IMR-90 (cell line): ENCODE measurements at regions not wholly inside any gene's neighbourhood (a gene's known extent, or its start where the extent isn't known, plus 50 kb on each side); places are given as distances from the start of the nearest gene placed in this dataset.

Source experiments
- ATAC-seq: fragments of 200-7000 bp; cut with Tn5 transposase; 2 replicates; pipeline ENCODE4 v1.9.1; 2020; ENCODE audit warnings: low read depth, mild to moderate bottlenecking, moderate library complexity
- BruUV-seq: library from RNA; stranded (reverse); fragments of 400-500 nt; replicated peaks from 2 replicates; lab custom pipeline; 2021; lab: Mats Ljungman, UMichigan
- CTCF ChIA-PET: fragments of 300-600 bp; formaldehyde crosslinking; extraction: SDS; loops from one replicate; lab custom pipeline; 2021; ENCODE audit warnings: antibody characterized with exemption; lab: Yijun Ruan, JAX
- POLR2A ChIA-PET: fragments of 300-600 bp; sonication (Branson Sonifier 250); formaldehyde crosslinking; loops from one replicate; lab custom pipeline; 2022; ENCODE audit warnings: antibody characterized with exemption; ENCODE audit not compliant: unreplicated experiment; lab: Charles Lee
- DNase-seq: peaks from one replicate; pipeline ENCODE4 v3.0.0; 2013
- H2AFZ ChIP-seq: replicated peaks from 2 replicates; pipeline ENCODE3; 2013; ENCODE audit warnings: low read length, mild to moderate bottlenecking; ENCODE audit not compliant: poor library complexity
- H2AK5ac ChIP-seq: 2 replicates; pipeline ENCODE4 v1.6.1; 2013; ENCODE audit warnings: low read depth, low read length, inconsistent platforms
- H2AK9ac ChIP-seq: replicated peaks from 2 replicates; pipeline ENCODE3; 2013; ENCODE audit warnings: mild to moderate bottlenecking, low read depth, low read length, moderate library complexity; ENCODE audit not compliant: poor library complexity
- H2BK120ac ChIP-seq: 2 replicates; pipeline ENCODE4 v1.6.1; 2013; ENCODE audit warnings: low read depth, low read length, inconsistent platforms
- H2BK15ac ChIP-seq: 3 replicates; pipeline ENCODE4 v1.6.1; 2013; ENCODE audit warnings: low read depth, low read length, inconsistent platforms
- H2BK20ac ChIP-seq: 2 replicates; pipeline ENCODE4 v1.6.1; 2013; ENCODE audit warnings: low read depth, mild to moderate bottlenecking, inconsistent platforms, low read length, moderate library complexity
- H2BK5ac ChIP-seq: 2 replicates; pipeline ENCODE4 v1.6.1; 2013; ENCODE audit warnings: mild to moderate bottlenecking, low read depth, low read length, inconsistent platforms; ENCODE audit not compliant: poor library complexity, severe bottlenecking
- H3K14ac ChIP-seq: replicated peaks from 2 replicates; pipeline ENCODE4 v1.6.1; 2013; ENCODE audit warnings: low read depth, low read length, inconsistent platforms
- H3K18ac ChIP-seq: 2 replicates; pipeline ENCODE4 v1.6.1; 2013; ENCODE audit warnings: low read depth, low read length, control low read depth
- H3K23ac ChIP-seq: 2 replicates; pipeline ENCODE4 v1.6.1; 2013; ENCODE audit warnings: low read depth, low read length, inconsistent platforms
- H3K27ac ChIP-seq: 2 replicates; pipeline ENCODE4 v1.5.1; 2013; ENCODE audit warnings: mild to moderate bottlenecking, control low read depth, low read length; ENCODE audit not compliant: insufficient read depth
- H3K27me3 ChIP-seq: 2 replicates; pipeline ENCODE4 v1.6.1; 2013; ENCODE audit warnings: low read length; ENCODE audit not compliant: control insufficient read depth, insufficient read depth
- H3K36me3 ChIP-seq: 2 replicates; pipeline ENCODE4 v1.6.1; 2013; ENCODE audit warnings: low read length, mixed read lengths; ENCODE audit not compliant: control insufficient read depth, insufficient read depth
- H3K4ac ChIP-seq: 2 replicates; pipeline ENCODE4 v1.6.1; 2013; ENCODE audit warnings: low read depth, low read length, inconsistent platforms
- H3K4me1 ChIP-seq: 2 replicates; pipeline ENCODE4 v1.6.1; 2013; ENCODE audit warnings: low read length, mixed read lengths; ENCODE audit not compliant: control insufficient read depth, insufficient read depth
- H3K4me2 ChIP-seq: 2 replicates; pipeline ENCODE4 v1.6.1; 2013; ENCODE audit warnings: low read depth, mild to moderate bottlenecking, control low read depth, low read length, moderate library complexity
- H3K4me3 ChIP-seq: 2 replicates; pipeline ENCODE4 v1.5.1; 2013; ENCODE audit warnings: low read depth, mild to moderate bottlenecking, control low read depth, low read length, moderate library complexity; ENCODE audit not compliant: insufficient read depth
- H3K56ac ChIP-seq: 2 replicates; pipeline ENCODE4 v1.6.1; 2013; ENCODE audit warnings: low read length, inconsistent platforms; ENCODE audit not compliant: insufficient read depth; ENCODE audit errors: extremely low read depth
- H3K79me1 ChIP-seq, 2 experiments: 2 replicates each; pipeline ENCODE4 v1.6.1; 2013; ENCODE audit warnings: low read length in 2 of 2, inconsistent platforms in 1 of 2, low read depth in 1 of 2
- H3K9ac ChIP-seq: 2 replicates; pipeline ENCODE4 v1.6.1; 2013; ENCODE audit warnings: low read depth, low read length, control low read depth
- H3K9me1 ChIP-seq: 2 replicates; pipeline ENCODE4 v1.6.1; 2013; ENCODE audit warnings: low read length, inconsistent platforms; ENCODE audit not compliant: insufficient read depth
- H3K9me3 ChIP-seq: 2 replicates; pipeline ENCODE4 v1.6.1; 2013; ENCODE audit warnings: low read length; ENCODE audit not compliant: control insufficient read depth, insufficient read depth
- H4K20me1 ChIP-seq: 2 replicates; pipeline ENCODE4 v1.6.1; 2013; ENCODE audit warnings: low read length, inconsistent platforms; ENCODE audit not compliant: insufficient read depth
- H4K5ac ChIP-seq: 2 replicates; pipeline ENCODE4 v1.6.1; 2013; ENCODE audit warnings: mild to moderate bottlenecking, low read depth, low read length, control low read depth
- H4K8ac ChIP-seq, 2 experiments: 2 replicates each; pipeline ENCODE4 v1.6.1; 2013; ENCODE audit warnings: low read depth in 2 of 2, low read length in 2 of 2, control low read depth in 1 of 2, inconsistent platforms in 1 of 2
- H4K91ac ChIP-seq: 2 replicates; pipeline ENCODE4 v1.6.1; 2013; ENCODE audit warnings: low read depth, low read length, inconsistent platforms; ENCODE audit not compliant: insufficient read depth
- BHLHE40 ChIP-seq: fragments of 150-350 bp; IDR thresholded peaks from 2 replicates; pipeline ENCODE4 v1.6.1; 2016; ENCODE audit warnings: mild to moderate bottlenecking, low read depth, low read length
- CEBPB ChIP-seq: IDR thresholded peaks from 2 replicates; pipeline ENCODE4 v1.6.1; 2012; ENCODE audit warnings: low read depth, low read length, improper control_type of control experiment
- CHD1 ChIP-seq: IDR thresholded peaks from 2 replicates; pipeline ENCODE4 v1.6.1; 2012; ENCODE audit warnings: low read depth, low read length, improper control_type of control experiment
- ELK1 ChIP-seq: fragments of 150-350 bp; IDR thresholded peaks from 2 replicates; pipeline ENCODE4 v1.6.1; 2016; ENCODE audit warnings: low read depth, mild to moderate bottlenecking, low read length, moderate library complexity, borderline replicate concordance
- FOS ChIP-seq: fragments of 150-350 bp; IDR thresholded peaks from 2 replicates; pipeline ENCODE4 v1.6.1; 2016; ENCODE audit warnings: low read depth, low read length
- MAZ ChIP-seq: IDR thresholded peaks from 2 replicates; pipeline ENCODE4 v1.6.1; 2012; ENCODE audit warnings: low read depth, mild to moderate bottlenecking, low read length, improper control_type of control experiment, moderate library complexity, borderline replicate concordance
- MXI1 ChIP-seq: IDR thresholded peaks from 2 replicates; pipeline ENCODE4 v1.6.1; 2012; ENCODE audit warnings: low read depth, mild to moderate bottlenecking, low read length, moderate library complexity, borderline replicate concordance
- NFE2L2 ChIP-seq: fragments of 150-350 bp; IDR thresholded peaks from 2 replicates; pipeline ENCODE4 v1.6.1; 2016; ENCODE audit warnings: low read depth, mild to moderate bottlenecking, low read length
- POLR2A ChIP-seq: IDR thresholded peaks from 2 replicates; pipeline ENCODE4 v1.6.1; 2012; ENCODE audit warnings: mild to moderate bottlenecking, low read depth, low read length
- RFX5 ChIP-seq: IDR thresholded peaks from 2 replicates; pipeline ENCODE4 v1.8.0; 2012; ENCODE audit warnings: low read depth, mild to moderate bottlenecking, low read length, moderate library complexity
- dilution Hi-C: fragments of 300-500 bp; cut with HindIII; formaldehyde crosslinking; loops from one replicate; pipeline ENCODE4 v1.14.3; 2018; ENCODE audit warnings: low sequenced_read_pairs; ENCODE audit not compliant: unreplicated experiment
- in situ Hi-C: fragments of 300-500 bp; cut with MboI; formaldehyde crosslinking; loops from 3 replicates; pipeline ENCODE4 v1.14.3; 2019; ENCODE audit warnings: low sequenced_read_pairs, inconsistent platforms, mixed read lengths
- intact Hi-C: fragments of 100-400 bp; cut with micrococcal nuclease; formaldehyde crosslinking; loops from 2 replicates; pipeline ENCODE4 v1.10.0; 2022

DNA sequence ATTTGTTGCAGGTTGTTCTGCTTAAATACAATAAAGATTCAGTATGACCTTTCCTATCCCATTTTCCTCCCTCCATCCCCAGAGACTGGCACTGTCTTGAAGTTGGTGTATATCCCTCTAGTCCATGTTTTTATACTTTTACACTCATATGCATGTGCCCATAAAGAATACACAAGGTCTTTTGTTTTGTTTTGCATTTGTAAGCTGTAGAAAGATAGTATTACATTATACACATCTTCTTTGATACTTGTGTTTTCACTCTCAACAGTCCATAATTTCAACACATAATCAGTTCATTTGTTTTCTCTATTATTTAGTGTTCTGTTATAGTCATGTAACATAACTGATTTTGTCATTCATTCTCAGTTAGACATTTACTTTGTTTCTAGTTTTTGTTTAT, 88.7 kb upstream of the AADACL2 start:
- no peak overlapping the region for H3K9ac ChIP-seq
- DNase-seq (no peak), ATAC-seq (no peak)
- no peaks in the 10 kb centered on the region for H3K79me1 ChIP-seq
- H4K5ac ChIP-seq: no peak overlapping the region
- H3K27me3 ChIP-seq: no peaks in the 10 kb centered on the region
- CTCF ChIA-PET: no interaction called here
- H2BK5ac ChIP-seq: no peak overlapping the region
- H3K4ac ChIP-seq: no peak overlapping the region
- no peaks in the 10 kb centered on the region for H3K9me3 ChIP-seq
- H3K4me1 ChIP-seq: no peaks in the 10 kb centered on the region
- POLR2A ChIA-PET: no interaction called here
- H3K18ac ChIP-seq: no peak overlapping the region
- no peak overlapping the region for H2AK9ac ChIP-seq
- dilution Hi-C loops: no loop called here
- TF ChIP-seq FOS (no peak), NFE2L2 (no peak), POLR2A (no peak), MXI1 (no peak), BHLHE40 (no peak), RFX5 (no peak), MAZ (no peak), ELK1 (no peak), CHD1 (no peak), CEBPB (no peak)
- no peaks in the 10 kb centered on the region for H3K9me1 ChIP-seq
- in situ Hi-C loops: no loop called here
- H4K8ac ChIP-seq: no peak overlapping the region
- H2BK20ac ChIP-seq: no peak overlapping the region
- no peak overlapping the region for H2BK15ac ChIP-seq
- BruUV-seq: no TSS peak
- no peak overlapping the region for H2BK120ac ChIP-seq
- H3K4me2 ChIP-seq: no peak overlapping the region
- H3K56ac ChIP-seq: no peak overlapping the region
- no peak overlapping the region for H3K27ac ChIP-seq
- H4K91ac ChIP-seq: no peak overlapping the region
- H3K36me3 ChIP-seq: no peaks in the 10 kb centered on the region
- intact Hi-C loops: no loop called here
- no peak overlapping the region for H2AFZ ChIP-seq
- no peak overlapping the region for H2AK5ac ChIP-seq
- no peak overlapping the region for H3K4me3 ChIP-seq
- no peaks in the 10 kb centered on the region for H4K20me1 ChIP-seq
- H3K14ac ChIP-seq: no peak overlapping the region
- no peak overlapping the region for H3K23ac ChIP-seq
